ENCODE measurements at regions not wholly inside any gene's neighbourhood (a gene's known extent, or its start where the extent isn't known, plus 50 kb on each side); places are given as distances from the start of the nearest gene placed in this dataset.

- Histone ChIP-seq H3K4me3 (ENCODE audit: low read depth, low read length) (no peak overlapping the region), H3K36me3 (ENCODE audit: control insufficient read depth, insufficient read depth, low read length) (no peaks in the 10 kb centered on the region), H3K27me3 (ENCODE audit: control insufficient read depth, insufficient read depth, low read length) (no peaks in the 10 kb centered on the region)
- DNase-seq (ENCODE audit: low read depth) (no peak), FAIRE-seq (no peak)
- TF ChIP-seq CTCF (IDR thresholded peaks at IDR 0.05; ENCODE audit: insufficient read depth, low read length, severe bottlenecking) = no peak
Observed at GRCh38 chr11:104322696-104323095, 158.7 kb upstream of the PDGFD start.

GRCh38 chr11:104320956-104321355 is 157.0 kb upstream of the PDGFD start:
- DNase-seq (ENCODE audit: low read depth) (peak; percentile 84), FAIRE-seq (no peak)
- H3K27me3 ChIP-seq (ENCODE audit: control insufficient read depth, insufficient read depth, low read length) = no peaks in the 10 kb centered on the region
- H3K36me3 ChIP-seq (ENCODE audit: control insufficient read depth, insufficient read depth, low read length) = no peaks in the 10 kb centered on the region
- no peak for TF ChIP-seq CTCF (IDR thresholded peaks at IDR 0.05; ENCODE audit: insufficient read depth, low read length, severe bottlenecking)
- H3K4me3 ChIP-seq (ENCODE audit: low read depth, low read length) = no peak overlapping the region

GRCh38 chr11:104320097-104320496 is 156.2 kb upstream of the PDGFD start:
- no peaks in the 10 kb centered on the region for H3K36me3 ChIP-seq (ENCODE audit: control insufficient read depth, insufficient read depth, low read length)
- DNase-seq (ENCODE audit: low read depth) = no peak
- H3K27me3 ChIP-seq (ENCODE audit: control insufficient read depth, insufficient read depth, low read length) = peaks cover 2% of the 10 kb centered on the region
- no peak overlapping the region for H3K4me3 ChIP-seq (ENCODE audit: low read depth, low read length)
- FAIRE-seq = no peak
- TF ChIP-seq CTCF (IDR thresholded peaks at IDR 0.05; ENCODE audit: insufficient read depth, low read length, severe bottlenecking) = no peak

- Histone ChIP-seq H3K4me3 (ENCODE audit: low read depth, low read length) (no peak overlapping the region), H3K27me3 (ENCODE audit: control insufficient read depth, insufficient read depth, low read length) (peaks cover 2% of the 10 kb centered on the region), H3K36me3 (ENCODE audit: control insufficient read depth, insufficient read depth, low read length) (no peaks in the 10 kb centered on the region)
- DNase-seq (ENCODE audit: low read depth) (no peak), FAIRE-seq (no peak)
- TF ChIP-seq CTCF (IDR thresholded peaks at IDR 0.05; ENCODE audit: insufficient read depth, low read length, severe bottlenecking) = no peak
Observed at GRCh38 chr11:104319396-104319795, 155.4 kb upstream of the PDGFD start.

- H3K4me3 ChIP-seq (ENCODE audit: low read depth, low read length) = no peak overlapping the region
- H3K27me3 ChIP-seq (ENCODE audit: control insufficient read depth, insufficient read depth, low read length) = no peaks in the 10 kb centered on the region
- no peak for DNase-seq (ENCODE audit: low read depth)
- no peaks in the 10 kb centered on the region for H3K36me3 ChIP-seq (ENCODE audit: control insufficient read depth, insufficient read depth, low read length)
- FAIRE-seq = no peak
- no peak for TF ChIP-seq CTCF (IDR thresholded peaks at IDR 0.05; ENCODE audit: insufficient read depth, low read length, severe bottlenecking)
Observed at GRCh38 chr11:104306862-104307474, 143.0 kb upstream of the PDGFD start.

GRCh38 chr11:104301776-104302175 is 137.8 kb upstream of the PDGFD start:
- FAIRE-seq = no peak
- no peaks in the 10 kb centered on the region for H3K36me3 ChIP-seq (ENCODE audit: control insufficient read depth, insufficient read depth, low read length)
- TF ChIP-seq CTCF (IDR thresholded peaks at IDR 0.05; ENCODE audit: insufficient read depth, low read length, severe bottlenecking) = no peak
- no peaks in the 10 kb centered on the region for H3K27me3 ChIP-seq (ENCODE audit: control insufficient read depth, insufficient read depth, low read length)
- no peak for DNase-seq (ENCODE audit: low read depth)
- H3K4me3 ChIP-seq (ENCODE audit: low read depth, low read length) = no peak overlapping the region

Data from bronchial epithelial cell (primary cell).